ENCODE measurements at regions not wholly inside any gene's neighbourhood (a gene's known extent, or its start where the extent isn't known, plus 50 kb on each side); places are given as distances from the start of the nearest gene placed in this dataset.
A peak's percentile ranks its signal among the peaks of the same experiment; 100 is the strongest.

DNA sequence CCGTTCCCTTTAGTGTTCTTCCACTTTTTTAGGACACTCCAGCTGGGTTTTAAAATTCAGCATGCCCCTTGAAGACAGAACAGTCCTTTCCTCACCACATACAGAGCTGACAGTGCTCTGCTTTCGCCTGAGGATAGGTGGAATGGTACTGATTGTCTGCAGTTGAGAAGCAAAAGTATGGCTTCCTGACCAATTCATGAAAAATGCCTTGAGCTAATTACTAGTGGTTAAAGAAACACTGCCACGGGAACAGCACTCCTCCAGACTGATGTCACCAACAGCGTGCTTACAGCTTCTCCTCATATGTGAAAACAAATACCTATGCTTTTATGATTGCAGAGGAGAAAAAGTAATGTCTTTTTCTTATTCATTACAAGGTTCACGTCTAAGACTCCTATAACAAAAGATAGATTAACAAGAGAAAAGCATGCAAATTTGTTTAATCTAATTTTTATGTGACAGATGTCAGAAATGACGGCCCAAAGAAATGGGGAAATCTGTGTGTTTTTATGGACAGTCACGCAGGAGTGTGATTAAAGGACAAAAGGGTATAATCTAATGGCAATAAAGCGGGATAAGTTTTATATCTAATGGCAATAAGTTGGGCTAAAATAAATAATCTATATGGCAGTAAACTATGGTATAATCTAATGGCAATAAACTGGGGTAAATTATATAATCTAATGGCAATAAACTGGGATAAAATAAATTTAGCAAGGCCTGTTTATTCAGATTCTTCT lies 123.4 kb upstream of the ARHGAP42 start:
- TF ChIP-seq MAX (IDR thresholded peaks at IDR 0.05) (no peak), EGR1 (IDR thresholded peaks at IDR 0.05) (no peak), TCF12 (IDR thresholded peaks at IDR 0.05; ENCODE audit: low read depth) (no peak), ZBTB7A (IDR thresholded peaks at IDR 0.05; ENCODE audit: low read depth) (no peak), EP300 (IDR thresholded peaks at IDR 0.05; ENCODE audit: borderline replicate concordance) (no peak)

DNA sequence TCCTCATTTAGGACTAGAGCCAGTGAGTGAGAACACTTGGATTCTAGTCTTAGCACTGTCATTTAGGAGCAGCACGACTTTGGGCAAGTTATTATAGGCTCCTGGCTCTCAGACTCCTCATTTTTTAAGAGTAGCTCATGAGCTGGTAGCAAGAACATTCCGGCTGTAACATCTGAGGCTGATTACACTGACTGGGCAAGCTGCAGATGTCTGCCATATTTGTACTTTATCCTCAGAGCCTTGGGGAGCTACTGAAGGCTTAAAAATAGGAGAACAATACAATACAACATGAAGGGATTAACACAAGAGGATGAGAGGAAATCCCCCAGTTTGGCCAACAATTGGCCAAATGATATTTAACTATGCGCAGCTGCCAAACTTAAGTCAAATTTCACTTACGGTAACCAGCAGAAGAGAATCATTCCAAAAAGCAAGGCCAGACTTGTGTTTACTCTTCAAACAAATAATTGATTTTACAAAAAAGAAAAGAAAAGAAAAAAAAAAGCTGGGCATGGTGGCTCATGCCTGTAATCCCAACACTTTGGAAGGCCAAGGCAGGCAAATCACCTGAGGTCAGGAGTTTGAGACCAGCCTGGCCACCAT lies 113.1 kb upstream of the ARHGAP42 start:
- TF ChIP-seq ZBTB7A (IDR thresholded peaks at IDR 0.05; ENCODE audit: low read depth) (no peak), TEAD4 (IDR thresholded peaks at IDR 0.05) (no peak), EGR1 (IDR thresholded peaks at IDR 0.05) (no peak), EP300 (IDR thresholded peaks at IDR 0.05; ENCODE audit: borderline replicate concordance) (no peak), CEBPB (IDR thresholded peaks at IDR 0.05) (no peak), YY1 (IDR thresholded peaks at IDR 0.05; ENCODE audit: low read depth) (no peak), TCF12 (IDR thresholded peaks at IDR 0.05; ENCODE audit: low read depth) (no peak), RAD21 (IDR thresholded peaks at IDR 0.05; ENCODE audit: low read depth) (no peak), FOXM1 (IDR thresholded peaks at IDR 0.05; ENCODE audit: borderline replicate concordance, low read depth) (no peak), TAF1 (IDR thresholded peaks at IDR 0.05; ENCODE audit: low read depth) (no peak), MAX (IDR thresholded peaks at IDR 0.05) (no peak), NFIC (IDR thresholded peaks at IDR 0.05) (no peak), CREB1 (IDR thresholded peaks at IDR 0.05; ENCODE audit: low read depth) (no peak)
- TF ChIP-seq, protein P1, sequence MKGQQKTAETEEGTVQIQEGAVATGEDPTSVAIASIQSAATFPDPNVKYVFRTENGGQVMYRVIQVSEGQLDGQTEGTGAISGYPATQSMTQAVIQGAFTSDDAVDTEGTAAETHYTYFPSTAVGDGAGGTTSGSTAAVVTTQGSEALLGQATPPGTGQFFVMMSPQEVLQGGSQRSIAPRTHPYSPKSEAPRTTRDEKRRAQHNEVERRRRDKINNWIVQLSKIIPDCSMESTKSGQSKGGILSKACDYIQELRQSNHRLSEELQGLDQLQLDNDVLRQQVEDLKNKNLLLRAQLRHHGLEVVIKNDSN (IDR thresholded peaks at IDR 0.05) = no peak
- TF ChIP-seq, protein P2, sequence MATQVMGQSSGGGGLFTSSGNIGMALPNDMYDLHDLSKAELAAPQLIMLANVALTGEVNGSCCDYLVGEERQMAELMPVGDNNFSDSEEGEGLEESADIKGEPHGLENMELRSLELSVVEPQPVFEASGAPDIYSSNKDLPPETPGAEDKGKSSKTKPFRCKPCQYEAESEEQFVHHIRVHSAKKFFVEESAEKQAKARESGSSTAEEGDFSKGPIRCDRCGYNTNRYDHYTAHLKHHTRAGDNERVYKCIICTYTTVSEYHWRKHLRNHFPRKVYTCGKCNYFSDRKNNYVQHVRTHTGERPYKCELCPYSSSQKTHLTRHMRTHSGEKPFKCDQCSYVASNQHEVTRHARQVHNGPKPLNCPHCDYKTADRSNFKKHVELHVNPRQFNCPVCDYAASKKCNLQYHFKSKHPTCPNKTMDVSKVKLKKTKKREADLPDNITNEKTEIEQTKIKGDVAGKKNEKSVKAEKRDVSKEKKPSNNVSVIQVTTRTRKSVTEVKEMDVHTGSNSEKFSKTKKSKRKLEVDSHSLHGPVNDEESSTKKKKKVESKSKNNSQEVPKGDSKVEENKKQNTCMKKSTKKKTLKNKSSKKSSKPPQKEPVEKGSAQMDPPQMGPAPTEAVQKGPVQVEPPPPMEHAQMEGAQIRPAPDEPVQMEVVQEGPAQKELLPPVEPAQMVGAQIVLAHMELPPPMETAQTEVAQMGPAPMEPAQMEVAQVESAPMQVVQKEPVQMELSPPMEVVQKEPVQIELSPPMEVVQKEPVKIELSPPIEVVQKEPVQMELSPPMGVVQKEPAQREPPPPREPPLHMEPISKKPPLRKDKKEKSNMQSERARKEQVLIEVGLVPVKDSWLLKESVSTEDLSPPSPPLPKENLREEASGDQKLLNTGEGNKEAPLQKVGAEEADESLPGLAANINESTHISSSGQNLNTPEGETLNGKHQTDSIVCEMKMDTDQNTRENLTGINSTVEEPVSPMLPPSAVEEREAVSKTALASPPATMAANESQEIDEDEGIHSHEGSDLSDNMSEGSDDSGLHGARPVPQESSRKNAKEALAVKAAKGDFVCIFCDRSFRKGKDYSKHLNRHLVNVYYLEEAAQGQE (IDR thresholded peaks at IDR 0.05; ENCODE audit: low read depth) = no peak

DNA sequence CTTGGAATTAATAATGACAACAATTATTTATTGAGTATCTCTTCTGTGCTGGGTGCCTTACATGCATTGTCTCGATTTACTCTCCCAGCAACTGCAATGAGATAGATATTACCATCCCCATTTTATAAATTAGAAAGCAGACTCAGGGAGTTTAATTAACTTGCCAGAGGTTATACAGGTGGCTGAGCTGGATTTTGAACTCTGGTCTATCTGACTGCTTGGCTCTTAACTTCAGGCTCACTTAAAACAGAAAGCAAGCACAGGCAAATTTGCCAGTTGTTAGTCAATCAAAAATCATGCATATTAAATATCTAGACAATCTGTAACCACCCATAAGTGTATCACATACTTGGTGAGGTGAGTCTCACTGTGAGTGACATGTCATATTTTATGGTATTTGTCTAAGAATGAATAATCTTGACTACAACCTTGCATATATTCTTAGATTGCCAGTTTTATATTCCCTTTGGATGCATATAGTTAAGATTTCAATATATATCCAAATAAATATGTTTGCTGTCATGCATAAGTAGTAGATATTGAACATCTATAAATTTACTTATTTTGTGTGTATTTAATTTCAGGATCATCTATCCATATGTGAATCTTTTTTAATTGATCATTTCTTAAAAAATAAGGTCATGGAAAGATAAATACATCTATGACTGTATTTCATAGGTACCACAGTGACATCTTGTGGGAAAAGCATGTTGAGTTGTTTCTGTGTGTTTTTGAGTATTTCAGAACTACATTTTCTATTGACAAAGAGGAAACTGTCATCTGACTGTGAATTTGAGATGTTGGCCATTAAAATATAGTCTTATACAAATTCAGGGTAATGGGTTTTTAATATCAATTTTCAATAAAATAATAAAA lies 112.0 kb upstream of the ARHGAP42 start:
- TF ChIP-seq RAD21 (IDR thresholded peaks at IDR 0.05; ENCODE audit: low read depth) = peak; percentile 73
- TF ChIP-seq CREB1 (IDR thresholded peaks at IDR 0.05; ENCODE audit: low read depth) = no peak
- no peak for TF ChIP-seq NFIC (IDR thresholded peaks at IDR 0.05)
- no peak for TF ChIP-seq YY1 (IDR thresholded peaks at IDR 0.05; ENCODE audit: low read depth)
- no peak for TF ChIP-seq EP300 (IDR thresholded peaks at IDR 0.05; ENCODE audit: borderline replicate concordance)
- TF ChIP-seq CEBPB (IDR thresholded peaks at IDR 0.05) = no peak
- no peak for TF ChIP-seq ZBTB7A (IDR thresholded peaks at IDR 0.05; ENCODE audit: low read depth)
- no peak for TF ChIP-seq TEAD4 (IDR thresholded peaks at IDR 0.05)
- 0 out of 2 replicates have a peak, but pooled peaks have one; percentile 2 for TF ChIP-seq FOXM1 (IDR thresholded peaks at IDR 0.05; ENCODE audit: borderline replicate concordance, low read depth)
- no peak for TF ChIP-seq TAF1 (IDR thresholded peaks at IDR 0.05; ENCODE audit: low read depth)
- TF ChIP-seq EGR1 (IDR thresholded peaks at IDR 0.05) = no peak

DNA sequence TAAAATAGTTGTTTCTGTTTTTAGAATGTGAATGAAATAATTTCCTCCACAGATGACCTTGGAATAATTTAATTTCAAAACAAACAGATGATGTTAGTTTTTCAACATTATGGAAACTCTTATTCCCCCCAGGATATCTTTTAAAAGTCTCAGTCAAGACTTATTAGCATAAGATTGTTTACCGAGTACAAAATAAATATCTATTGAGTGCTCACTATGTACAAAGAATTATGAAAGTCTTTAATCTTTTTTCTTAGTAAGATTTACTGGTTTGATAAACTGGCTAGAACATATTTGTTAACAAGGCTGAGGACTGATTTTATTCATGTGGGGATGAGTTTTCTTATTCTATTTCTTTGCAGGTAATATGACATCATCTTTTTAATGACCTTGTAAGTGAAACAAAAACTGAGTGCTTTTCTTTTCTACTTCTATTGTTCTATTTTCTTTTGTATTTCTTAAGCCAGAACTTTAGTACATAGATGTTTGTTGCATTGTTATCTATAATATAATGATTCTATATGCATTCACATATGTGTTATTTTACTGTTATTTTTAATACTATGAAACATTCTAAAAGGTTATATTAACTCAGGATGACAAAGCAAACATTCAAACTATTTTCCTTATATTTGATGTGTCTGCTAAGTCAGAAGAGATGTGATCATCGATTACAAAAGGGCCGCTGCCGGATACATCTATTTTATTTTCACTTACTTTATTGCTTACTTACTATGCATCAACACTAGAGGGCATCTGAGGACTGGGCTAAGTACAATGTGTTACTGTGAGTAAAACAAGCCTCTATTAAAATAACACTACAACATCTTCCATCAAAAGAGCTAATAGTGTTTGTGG lies 111.0 kb upstream of the ARHGAP42 start:
- peak; percentile 94 for TF ChIP-seq RAD21 (IDR thresholded peaks at IDR 0.05; ENCODE audit: low read depth)
- TF ChIP-seq TEAD4 (IDR thresholded peaks at IDR 0.05) = no peak
- TF ChIP-seq TAF1 (IDR thresholded peaks at IDR 0.05; ENCODE audit: low read depth) = no peak

DNA sequence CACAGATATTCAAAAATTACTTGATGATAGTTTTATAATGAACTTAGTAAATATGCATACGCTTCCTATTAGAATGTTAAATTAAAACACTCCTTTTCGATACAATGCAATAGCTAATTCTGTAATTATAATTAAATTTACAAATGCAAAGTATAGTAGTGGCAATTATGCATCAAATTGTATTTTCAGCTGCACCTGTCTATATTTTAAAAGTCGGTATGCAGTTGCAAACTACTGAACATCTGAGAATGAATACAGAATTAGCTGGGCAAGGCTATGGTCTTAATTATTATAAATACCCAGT lies 110.4 kb upstream of the ARHGAP42 start:
- no peak for TF ChIP-seq CEBPB (IDR thresholded peaks at IDR 0.05)
- no peak for TF ChIP-seq TEAD4 (IDR thresholded peaks at IDR 0.05)
- no peak for TF ChIP-seq EGR1 (IDR thresholded peaks at IDR 0.05)
- no peak for TF ChIP-seq CREB1 (IDR thresholded peaks at IDR 0.05; ENCODE audit: low read depth)
- TF ChIP-seq TCF12 (IDR thresholded peaks at IDR 0.05; ENCODE audit: low read depth) = no peak
- no peak for TF ChIP-seq FOXM1 (IDR thresholded peaks at IDR 0.05; ENCODE audit: borderline replicate concordance, low read depth)
- TF ChIP-seq ZBTB7A (IDR thresholded peaks at IDR 0.05; ENCODE audit: low read depth) = no peak
- TF ChIP-seq, protein P2 (IDR thresholded peaks at IDR 0.05; ENCODE audit: low read depth) = no peak
- TF ChIP-seq YY1 (IDR thresholded peaks at IDR 0.05; ENCODE audit: low read depth) = no peak
- TF ChIP-seq, protein P1 (IDR thresholded peaks at IDR 0.05) = no peak
- no peak for TF ChIP-seq NFIC (IDR thresholded peaks at IDR 0.05)
- no peak for TF ChIP-seq MAX (IDR thresholded peaks at IDR 0.05)
- TF ChIP-seq RAD21 (IDR thresholded peaks at IDR 0.05; ENCODE audit: low read depth) = no peak
- TF ChIP-seq EP300 (IDR thresholded peaks at IDR 0.05; ENCODE audit: borderline replicate concordance) = no peak
